Neural progenitor cell (in vitro differentiated cells): ENCODE measurements at regions not wholly inside any gene's neighbourhood (a gene's known extent, or its start where the extent isn't known, plus 50 kb on each side); places are given as distances from the start of the nearest gene placed in this dataset.
"Not testable (repeated sequence)": the region's sequence is repeated elsewhere in the genome, so short reads cannot be mapped to it uniquely, and the experiment has no call there.

Experiments used
- CTCF ChIP-seq: fragments of 200-600 bp; sonication (generic); IDR thresholded peaks from 2 replicates; pipeline ENCODE4 v1.5.1; 2017; ENCODE audit warnings: antibody characterized with exemption, mild to moderate bottlenecking
- EZH2 ChIP-seq: fragments of 200-600 bp; sonication (generic); IDR thresholded peaks from 2 replicates; pipeline ENCODE4 v1.6.1; 2017; ENCODE audit warnings: antibody characterized with exemption, mild to moderate bottlenecking, moderate library complexity

GRCh38 chr7:35133011-35133410 lies 95.7 kb upstream of the DPY19L1 start:
- not testable (repeated sequence) for TF ChIP-seq CTCF, EZH2
